ENCODE measurements at regions not wholly inside any gene's neighbourhood (a gene's known extent, or its start where the extent isn't known, plus 50 kb on each side); places are given as distances from the start of the nearest gene placed in this dataset.

- TF ChIP-seq CTCF (conservative IDR thresholded peaks at IDR 0.05; ENCODE audit: low read depth, low read length) (no peak), EZH2 (IDR thresholded peaks at IDR 0.05; ENCODE audit: low read length, unreplicated experiment) (no peak)
Measured at GRCh38 chr4:174437749-174438148, 84.5 kb downstream of the HPGD start.

Data from PC-3 (cell line).